HCEC 1CT (cell line): ENCODE measurements at regions not wholly inside any gene's neighbourhood (a gene's known extent, or its start where the extent isn't known, plus 50 kb on each side); places are given as distances from the start of the nearest gene placed in this dataset.

Experiments used
- DNase-seq: peaks from one replicate; pipeline ENCODE4 v3.0.0-alpha.2; 2017

- no peak for DNase-seq
Observed at GRCh38 chr12:84741031-84741430, 171.6 kb downstream of the SLC6A15 start.

- no peak for DNase-seq
Observed at GRCh38 chr12:84740602-84741001, 172.0 kb downstream of the SLC6A15 start.

GRCh38 chr12:84738481-84738972 lies 174.1 kb downstream of the SLC6A15 start:
- DNase-seq: no peak

- DNase-seq: no peak
Observed at GRCh38 chr12:84732828-84733340, 179.7 kb downstream of the SLC6A15 start.

GRCh38 chr12:84730561-84731162 lies 181.9 kb downstream of the SLC6A15 start:
- DNase-seq: no peak

GRCh38 chr12:84727961-84728360 lies 184.6 kb downstream of the SLC6A15 start:
- DNase-seq: no peak

- DNase-seq: no peak
Observed at GRCh38 chr12:84726780-84727179, 185.8 kb downstream of the SLC6A15 start.

GRCh38 chr12:84723988-84724387 lies 188.6 kb downstream of the SLC6A15 start:
- DNase-seq: no peak

GRCh38 chr12:84719997-84720396 lies 192.6 kb downstream of the SLC6A15 start:
- DNase-seq: no peak

- no peak for DNase-seq
Observed at GRCh38 chr12:84718906-84719305, 193.7 kb downstream of the SLC6A15 start.

- no peak for DNase-seq
Observed at GRCh38 chr12:84712747-84713146, 199.9 kb downstream of the SLC6A15 start.

GRCh38 chr12:84706374-84706773 lies 206.2 kb downstream of the SLC6A15 start:
- DNase-seq: no peak

GRCh38 chr12:84704856-84705255 lies 207.7 kb downstream of the SLC6A15 start:
- DNase-seq: no peak

- DNase-seq: no peak
Observed at GRCh38 chr12:84702001-84702400, 210.6 kb downstream of the SLC6A15 start.

GRCh38 chr12:84701041-84701440 lies 211.6 kb downstream of the SLC6A15 start:
- no peak for DNase-seq

GRCh38 chr12:84698576-84699333 lies 213.8 kb downstream of the SLC6A15 start:
- DNase-seq: no peak

GRCh38 chr12:84696908-84697540 lies 215.6 kb downstream of the SLC6A15 start:
- DNase-seq: no peak

GRCh38 chr12:84696281-84696680 lies 216.3 kb downstream of the SLC6A15 start:
- no peak for DNase-seq

GRCh38 chr12:84694116-84694515 lies 218.5 kb downstream of the SLC6A15 start:
- DNase-seq: no peak

- no peak for DNase-seq
Observed at GRCh38 chr12:84692071-84692470, 220.5 kb downstream of the SLC6A15 start.

- DNase-seq: no peak
Observed at GRCh38 chr12:84691266-84691665, 221.3 kb downstream of the SLC6A15 start.

- no peak for DNase-seq
Observed at GRCh38 chr12:84689638-84690037, 223.0 kb downstream of the SLC6A15 start.

GRCh38 chr12:84685379-84685778 lies 227.2 kb downstream of the SLC6A15 start:
- no peak for DNase-seq

- DNase-seq: no peak
Observed at GRCh38 chr12:84676787-84677186, 235.8 kb downstream of the SLC6A15 start.
